ENCODE measurements at regions not wholly inside any gene's neighbourhood (a gene's known extent, or its start where the extent isn't known, plus 50 kb on each side); places are given as distances from the start of the nearest gene placed in this dataset.

GRCh38 chr7:142405122-142405765 is 147.4 kb upstream of the PRSS58 start:
- no peak overlapping the region for H3K27ac ChIP-seq (ENCODE audit: low read length)
- H3K9me3 ChIP-seq (replicated peaks; ENCODE audit: control insufficient read depth, low read depth, low read length) = no peaks in the 10 kb centered on the region

GRCh38 chr7:142401951-142402350 is 144.1 kb upstream of the PRSS58 start:
- Histone ChIP-seq H3K4me3 (ENCODE audit: low read length) (no peak overlapping the region), H3K27ac (ENCODE audit: low read length) (no peak overlapping the region), H3K9me3 (replicated peaks; ENCODE audit: control insufficient read depth, low read depth, low read length) (no peaks in the 10 kb centered on the region), H3K36me3 (ENCODE audit: control insufficient read depth, insufficient read depth, low read length) (no peaks in the 10 kb centered on the region), H3K27me3 (ENCODE audit: control insufficient read depth, insufficient read depth, low read length) (no peaks in the 10 kb centered on the region), H3K4me1 (ENCODE audit: control insufficient read depth, insufficient read depth, low read length) (no peaks in the 10 kb centered on the region)
- 72% methylated on average over 2 of the region's 3 CpGs for WGBS (ENCODE audit: insufficient coverage)
- no peak for DNase-seq

More at GRCh38 chr7:142405122-142405765, 147.4 kb upstream of the PRSS58 start:
- peaks cover 6% of the 10 kb centered on the region for H3K4me1 ChIP-seq (ENCODE audit: control insufficient read depth, insufficient read depth, low read length)
- 20% methylated on average over 1 of the region's 7 CpGs for WGBS (ENCODE audit: insufficient coverage)
- no peaks in the 10 kb centered on the region for H3K36me3 ChIP-seq (ENCODE audit: control insufficient read depth, insufficient read depth, low read length)
- H3K27me3 ChIP-seq (ENCODE audit: control insufficient read depth, insufficient read depth, low read length) = no peaks in the 10 kb centered on the region
- no peak overlapping the region for H3K4me3 ChIP-seq (ENCODE audit: low read length)
- DNase-seq = peak; percentile 46

- Histone ChIP-seq H3K9me3 (replicated peaks; ENCODE audit: control insufficient read depth, low read depth, low read length) (no peaks in the 10 kb centered on the region), H3K4me1 (ENCODE audit: control insufficient read depth, insufficient read depth, low read length) (no peaks in the 10 kb centered on the region), H3K27ac (ENCODE audit: low read length) (no peak overlapping the region), H3K27me3 (ENCODE audit: control insufficient read depth, insufficient read depth, low read length) (no peaks in the 10 kb centered on the region), H3K4me3 (ENCODE audit: low read length) (no peak overlapping the region), H3K36me3 (ENCODE audit: control insufficient read depth, insufficient read depth, low read length) (no peaks in the 10 kb centered on the region)
- 64% methylated on average over 5 of the region's 5 CpGs for WGBS (ENCODE audit: insufficient coverage)
- no peak for DNase-seq
Measured at GRCh38 chr7:142400042-142400533, 142.2 kb upstream of the PRSS58 start.

GRCh38 chr7:142391191-142391992 is 133.5 kb upstream of the PRSS58 start:
- no peak for DNase-seq
- H3K4me1 ChIP-seq (ENCODE audit: control insufficient read depth, insufficient read depth, low read length) = peaks cover 2% of the 10 kb centered on the region
- H3K27ac ChIP-seq (ENCODE audit: low read length) = no peak overlapping the region
- H3K27me3 ChIP-seq (ENCODE audit: control insufficient read depth, insufficient read depth, low read length) = no peaks in the 10 kb centered on the region
- H3K4me3 ChIP-seq (ENCODE audit: low read length) = no peak overlapping the region
- H3K36me3 ChIP-seq (ENCODE audit: control insufficient read depth, insufficient read depth, low read length) = no peaks in the 10 kb centered on the region
- H3K9me3 ChIP-seq (replicated peaks; ENCODE audit: control insufficient read depth, low read depth, low read length) = no peaks in the 10 kb centered on the region
- 66% methylated on average over 6 of the region's 6 CpGs for WGBS (ENCODE audit: insufficient coverage)

DNA sequence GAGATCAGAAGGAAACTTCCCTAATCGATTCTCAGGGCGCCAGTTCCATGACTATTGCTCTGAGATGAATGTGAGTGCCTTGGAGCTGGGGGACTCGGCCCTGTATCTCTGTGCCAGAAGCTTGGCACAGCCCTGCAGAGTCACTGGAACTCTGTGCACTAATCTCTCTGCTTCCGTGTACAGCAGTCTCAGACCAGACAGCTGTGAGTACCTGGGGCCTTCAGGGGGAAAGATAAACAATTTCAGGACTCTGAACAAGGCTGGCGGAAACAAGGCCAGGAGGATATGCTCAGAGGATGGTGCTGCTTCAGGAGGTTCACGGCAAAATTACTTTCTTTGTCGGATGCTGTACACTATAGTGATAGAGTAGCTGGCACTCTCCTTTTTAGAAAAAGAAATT is 131.7 kb upstream of the PRSS58 start:
- no peaks in the 10 kb centered on the region for H3K9me3 ChIP-seq (replicated peaks; ENCODE audit: control insufficient read depth, low read depth, low read length)
- H3K36me3 ChIP-seq (ENCODE audit: control insufficient read depth, insufficient read depth, low read length) = no peaks in the 10 kb centered on the region
- no peaks in the 10 kb centered on the region for H3K27me3 ChIP-seq (ENCODE audit: control insufficient read depth, insufficient read depth, low read length)
- WGBS (ENCODE audit: insufficient coverage) = 51% methylated on average over 5 of the region's 7 CpGs
- no peak overlapping the region for H3K4me3 ChIP-seq (ENCODE audit: low read length)
- DNase-seq = no peak
- no peak overlapping the region for H3K27ac ChIP-seq (ENCODE audit: low read length)
- H3K4me1 ChIP-seq (ENCODE audit: control insufficient read depth, insufficient read depth, low read length) = peaks cover 14% of the 10 kb centered on the region

DNA sequence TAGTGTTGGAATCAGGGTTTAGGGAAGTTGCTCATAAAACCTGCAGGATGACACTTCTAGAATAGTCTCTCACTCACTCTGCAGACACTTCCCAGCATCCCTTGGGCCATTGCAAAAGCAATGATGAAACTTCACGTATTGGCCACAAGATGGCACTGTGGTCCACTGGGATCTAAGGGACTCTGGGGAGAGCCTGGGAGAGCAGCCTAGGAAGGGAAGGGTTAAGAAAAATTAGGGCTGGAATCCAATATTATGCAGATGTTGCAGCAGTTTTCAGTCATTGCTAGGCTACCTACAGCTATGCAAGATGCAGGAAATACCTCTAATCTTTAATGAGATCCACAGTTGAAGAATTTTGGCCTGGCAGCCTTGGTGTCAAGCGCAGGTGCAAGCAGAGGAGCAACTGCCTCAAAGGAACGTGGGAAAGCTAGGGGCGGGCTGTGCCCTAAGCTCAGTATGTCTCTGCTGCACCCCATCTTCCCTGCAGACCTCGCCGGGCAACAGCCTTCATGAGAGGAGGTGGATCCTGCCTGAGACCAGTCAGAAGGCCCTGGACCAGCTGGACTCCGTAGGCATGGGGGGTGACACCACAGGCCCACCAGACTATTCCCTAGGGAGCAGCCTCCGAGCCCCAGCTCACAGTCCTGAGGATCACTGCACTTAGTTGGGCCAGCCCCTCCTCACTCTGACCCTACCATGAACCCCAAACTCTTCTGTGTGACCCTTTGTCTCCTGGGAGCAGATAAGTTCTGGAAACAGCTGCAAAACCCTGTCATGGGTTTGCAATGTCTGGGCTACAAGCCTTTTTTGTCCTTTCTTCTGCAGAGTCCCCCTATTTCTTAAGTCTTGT is 127.9 kb upstream of the PRSS58 start:
- DNase-seq = peak; percentile 82
- H3K4me3 ChIP-seq (ENCODE audit: low read length) = no peak overlapping the region
- 26% methylated on average over 6 of the region's 8 CpGs for WGBS (ENCODE audit: insufficient coverage)
- no peaks in the 10 kb centered on the region for H3K27me3 ChIP-seq (ENCODE audit: control insufficient read depth, insufficient read depth, low read length)
- H3K9me3 ChIP-seq (replicated peaks; ENCODE audit: control insufficient read depth, low read depth, low read length) = no peaks in the 10 kb centered on the region
- H3K36me3 ChIP-seq (ENCODE audit: control insufficient read depth, insufficient read depth, low read length) = no peaks in the 10 kb centered on the region
- H3K4me1 ChIP-seq (ENCODE audit: control insufficient read depth, insufficient read depth, low read length) = peaks cover 17% of the 10 kb centered on the region
- peak overlapping the region; percentile 25 for H3K27ac ChIP-seq (ENCODE audit: low read length)

GRCh38 chr7:142384493-142384922 is 126.7 kb upstream of the PRSS58 start:
- Histone ChIP-seq H3K27me3 (ENCODE audit: control insufficient read depth, insufficient read depth, low read length) (no peaks in the 10 kb centered on the region), H3K36me3 (ENCODE audit: control insufficient read depth, insufficient read depth, low read length) (no peaks in the 10 kb centered on the region), H3K4me3 (ENCODE audit: low read length) (no peak overlapping the region), H3K4me1 (ENCODE audit: control insufficient read depth, insufficient read depth, low read length) (peaks cover 17% of the 10 kb centered on the region), H3K27ac (ENCODE audit: low read length) (no peak overlapping the region), H3K9me3 (replicated peaks; ENCODE audit: control insufficient read depth, low read depth, low read length) (no peaks in the 10 kb centered on the region)
- DNase-seq = no peak
- 21% methylated on average over 10 of the region's 11 CpGs for WGBS (ENCODE audit: insufficient coverage)

- Histone ChIP-seq H3K27ac (ENCODE audit: low read length) (no peak overlapping the region), H3K4me3 (ENCODE audit: low read length) (no peak overlapping the region), H3K4me1 (ENCODE audit: control insufficient read depth, insufficient read depth, low read length) (peaks cover 17% of the 10 kb centered on the region), H3K27me3 (ENCODE audit: control insufficient read depth, insufficient read depth, low read length) (no peaks in the 10 kb centered on the region), H3K36me3 (ENCODE audit: control insufficient read depth, insufficient read depth, low read length) (no peaks in the 10 kb centered on the region), H3K9me3 (replicated peaks; ENCODE audit: control insufficient read depth, low read depth, low read length) (no peaks in the 10 kb centered on the region)
- DNase-seq = no peak
- 71% methylated on average over 5 of the region's 6 CpGs for WGBS (ENCODE audit: insufficient coverage)
Measured at GRCh38 chr7:142383841-142384492, 126.1 kb upstream of the PRSS58 start.

DNA sequence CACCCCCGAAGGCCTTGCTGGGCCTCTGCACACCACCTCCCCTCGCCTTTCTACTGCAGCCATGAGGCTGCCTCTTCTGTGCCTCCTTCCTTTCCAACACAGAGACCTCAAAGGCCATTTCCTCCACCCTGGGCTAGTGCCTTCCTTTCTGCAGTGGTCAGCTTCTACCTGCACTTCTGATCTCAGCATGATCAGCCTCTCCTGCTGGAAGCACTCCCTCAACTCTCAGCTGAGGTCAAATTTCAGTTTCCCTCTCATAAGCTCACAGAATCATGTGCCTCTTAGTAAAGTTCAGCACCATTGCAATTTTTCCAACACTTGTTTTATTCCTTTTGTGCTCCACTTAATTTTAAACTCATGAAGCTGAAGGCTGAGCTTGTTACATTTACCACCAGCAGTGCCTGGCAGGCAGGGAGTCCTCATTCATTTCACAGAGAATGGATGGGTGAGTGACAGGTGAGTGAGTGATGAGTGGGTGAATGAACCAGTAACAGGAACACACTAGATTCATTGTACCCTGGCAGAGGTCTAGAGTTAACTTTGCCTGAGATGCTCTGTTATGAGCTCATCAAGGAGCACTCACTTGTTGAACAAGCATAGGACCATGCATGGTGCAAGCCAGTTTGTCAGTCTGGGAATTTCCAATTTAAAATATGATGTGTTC is 124.0 kb upstream of the PRSS58 start:
- Histone ChIP-seq H3K36me3 (ENCODE audit: control insufficient read depth, insufficient read depth, low read length) (no peaks in the 10 kb centered on the region), H3K27ac (ENCODE audit: low read length) (no peak overlapping the region), H3K4me1 (ENCODE audit: control insufficient read depth, insufficient read depth, low read length) (peaks cover 17% of the 10 kb centered on the region), H3K9me3 (replicated peaks; ENCODE audit: control insufficient read depth, low read depth, low read length) (no peaks in the 10 kb centered on the region), H3K4me3 (ENCODE audit: low read length) (no peak overlapping the region), H3K27me3 (ENCODE audit: control insufficient read depth, insufficient read depth, low read length) (no peaks in the 10 kb centered on the region)
- WGBS (ENCODE audit: insufficient coverage) = 72% methylated on average over 2 of the region's 2 CpGs
- no peak for DNase-seq

All from muscle of leg (tissue), 3 donors.